GM13977 (cell line): ENCODE measurements at regions not wholly inside any gene's neighbourhood (a gene's known extent, or its start where the extent isn't known, plus 50 kb on each side); places are given as distances from the start of the nearest gene placed in this dataset.
"Not testable (repeated sequence)": the region's sequence is repeated elsewhere in the genome, so short reads cannot be mapped to it uniquely, and the experiment has no call there.

ENCODE experiments used
- DNase-seq: peaks from one replicate; pipeline ENCODE4 v3.0.0; 2012; ENCODE audit warnings: low spot score
- CTCF ChIP-seq: IDR thresholded peaks from 2 replicates; pipeline ENCODE4 v1.5.1; 2012; ENCODE audit warnings: mild to moderate bottlenecking, control low read depth; ENCODE audit not compliant: insufficient read depth; ENCODE audit errors: extremely low read depth, missing control alignments
- in situ Hi-C: fragments of 300-500 bp; cut with MboI; formaldehyde crosslinking; loops from one replicate; pipeline ENCODE4 v1.12.0; 2022; ENCODE audit warnings: low sequenced_read_pairs, low pct_unique_long_range_greater_than_20kb, mixed read lengths, inconsistent platforms; ENCODE audit not compliant: unreplicated experiment

GRCh38 chr13:97544031-97544765 is 110.2 kb downstream of the RAP2A start:
- in situ Hi-C loops: no loop called here
- DNase-seq: no peak
- no peak for TF ChIP-seq CTCF

GRCh38 chr13:97544971-97545499 is 111.1 kb downstream of the RAP2A start:
- in situ Hi-C loops: not testable (repeated sequence)

GRCh38 chr13:97548138-97548537 is 114.2 kb downstream of the RAP2A start:
- DNase-seq: no peak
- in situ Hi-C loops: no loop called here
- TF ChIP-seq CTCF: no peak

More at GRCh38 chr13:97544971-97545499, 111.1 kb downstream of the RAP2A start:
- DNase-seq: not testable (repeated sequence)

GRCh38 chr13:97548711-97549110 is 114.7 kb downstream of the RAP2A start:
- in situ Hi-C loops: no loop called here
- no peak for TF ChIP-seq CTCF
- no peak for DNase-seq

GRCh38 chr13:97549201-97549600 is 115.2 kb downstream of the RAP2A start:
- in situ Hi-C loops: no loop called here

GRCh38 chr13:97554496-97554895 is 120.5 kb downstream of the RAP2A start:
- TF ChIP-seq CTCF: no peak
- in situ Hi-C loops: no loop called here
- no peak for DNase-seq

More at GRCh38 chr13:97549201-97549600, 115.2 kb downstream of the RAP2A start:
- no peak for DNase-seq
- TF ChIP-seq CTCF: no peak

- in situ Hi-C loops: no loop called here
- TF ChIP-seq CTCF: no peak
- DNase-seq: no peak
These were observed 121.1 kb downstream of the RAP2A start for GRCh38 chr13:97555034-97555433.
